VCaP (cell line): ENCODE measurements at regions not wholly inside any gene's neighbourhood (a gene's known extent, or its start where the extent isn't known, plus 50 kb on each side); places are given as distances from the start of the nearest gene placed in this dataset.
"Not testable (repeated sequence)": the region's sequence is repeated elsewhere in the genome, so short reads cannot be mapped to it uniquely, and the experiment has no call there.

Experiments
- H3K27ac ChIP-seq: fragments of 450-650 bp; 2 replicates; pipeline ENCODE4 v1.5.1; 2017
- CTCF ChIP-seq: fragments of 450-650 bp; conservative IDR thresholded peaks from 2 replicates; pipeline ENCODE4 v1.5.1; 2017; ENCODE audit warnings: mild to moderate bottlenecking, moderate library complexity

DNA sequence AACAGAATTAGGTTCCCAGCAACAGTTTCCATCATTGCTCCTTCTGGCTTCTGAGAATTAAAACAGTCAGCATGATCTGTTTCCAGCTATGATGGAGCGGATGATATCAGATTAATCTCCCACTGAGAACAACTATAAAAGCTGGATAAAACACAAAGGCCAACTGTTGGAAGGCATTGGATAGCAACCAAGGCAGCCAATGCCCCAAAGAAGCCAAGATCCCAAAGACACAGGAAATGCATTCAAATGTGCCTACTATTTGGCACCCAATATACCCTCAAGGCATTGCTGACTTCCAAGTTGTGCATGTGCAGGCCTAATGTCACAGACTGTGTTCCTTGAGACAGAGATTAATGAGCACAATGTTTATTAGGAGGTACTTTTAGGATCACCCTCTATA is 259.3 kb downstream of the ARHGAP12 start:
- no peak overlapping the region; the same call in 1 of the 2 replicates for H3K27ac ChIP-seq
- TF ChIP-seq CTCF, result no peak

DNA sequence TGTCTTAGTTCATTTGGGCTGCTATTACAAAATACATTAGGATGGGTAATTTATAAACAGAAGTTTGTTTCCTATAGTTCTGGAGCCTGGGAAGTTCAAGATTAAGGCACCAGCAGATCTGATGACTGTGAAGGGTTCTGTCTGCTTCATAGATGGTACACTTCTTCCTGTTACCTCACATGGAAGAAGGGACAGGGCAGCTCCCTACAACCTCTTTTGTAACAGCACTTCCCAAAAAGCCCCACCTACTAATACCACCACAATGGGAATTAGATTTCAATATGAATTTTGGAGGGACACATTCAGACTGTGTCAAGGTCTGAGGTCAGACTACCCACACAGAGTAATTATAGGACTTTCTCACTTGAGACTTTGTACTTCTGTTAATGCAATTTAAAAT is 260.3 kb downstream of the ARHGAP12 start:
- no peak overlapping the region for H3K27ac ChIP-seq
- TF ChIP-seq CTCF, result no peak

- not testable (repeated sequence) for H3K27ac ChIP-seq
These were observed 262.8 kb downstream of the ARHGAP12 start for GRCh38 chr10:31665764-31666279.

DNA sequence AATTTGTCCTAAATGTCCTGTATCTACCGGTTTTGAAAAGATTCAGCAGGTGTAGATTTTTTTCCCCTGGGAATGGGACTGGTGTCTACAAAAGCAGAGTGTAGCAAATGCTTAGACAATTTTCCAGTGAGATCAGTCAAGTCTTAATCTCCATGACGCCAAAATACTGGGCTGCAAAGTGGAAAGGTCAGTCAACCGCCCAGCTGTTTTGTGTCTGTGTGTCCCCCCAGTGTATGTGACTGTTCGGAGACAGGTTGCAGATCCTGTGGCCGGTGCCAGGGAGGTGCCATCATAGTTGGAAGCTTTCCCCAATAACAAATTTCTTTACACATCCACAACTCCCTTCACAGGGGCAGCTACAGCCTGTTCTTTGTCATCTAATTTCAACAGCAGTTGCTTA is 263.8 kb downstream of the ARHGAP12 start:
- TF ChIP-seq CTCF, result no peak
- H3K27ac ChIP-seq, result no peak overlapping the region

DNA sequence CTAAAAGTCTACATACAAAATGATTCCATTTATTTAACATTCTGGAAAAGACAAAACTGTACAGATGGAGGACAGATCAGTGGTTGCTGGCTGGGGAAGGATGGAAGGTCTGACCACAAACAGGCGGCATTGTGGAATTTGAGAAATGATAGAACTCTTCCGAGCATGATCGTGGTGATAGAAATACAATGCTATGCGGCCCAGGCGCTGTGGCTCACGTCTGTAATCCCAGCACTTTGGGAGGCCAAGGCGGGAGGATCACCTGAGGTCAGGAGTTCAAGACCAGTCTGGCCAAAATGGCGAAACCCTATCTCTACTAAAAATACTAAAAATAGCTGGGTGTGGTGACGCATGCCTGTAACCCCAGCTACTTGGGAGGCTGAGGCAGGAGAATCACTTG is 264.6 kb downstream of the ARHGAP12 start:
- H3K27ac ChIP-seq, result not testable (repeated sequence)

DNA sequence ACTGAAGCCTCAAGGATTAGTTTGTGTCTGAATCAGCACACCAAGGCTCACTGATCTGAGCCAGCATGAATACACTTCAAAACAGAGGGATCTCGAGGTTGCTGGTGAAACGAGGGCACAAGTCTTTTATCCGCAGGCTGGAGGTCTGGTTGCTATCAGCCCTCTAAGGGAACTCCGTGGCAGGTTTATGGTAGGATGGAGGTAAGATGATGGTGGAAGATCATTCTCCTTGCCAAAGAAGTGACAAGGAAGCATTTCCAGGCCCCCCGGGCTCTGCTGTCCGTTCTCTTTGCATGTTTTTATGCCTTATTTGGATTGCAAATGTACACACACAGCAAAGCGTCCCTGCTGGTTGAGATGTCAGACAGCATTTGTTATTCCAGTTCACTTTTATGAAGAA is 268.3 kb downstream of the ARHGAP12 start:
- no peak for TF ChIP-seq CTCF
- no peak overlapping the region for H3K27ac ChIP-seq

- no peak for TF ChIP-seq CTCF
- no peak overlapping the region for H3K27ac ChIP-seq
These were observed 269.0 kb downstream of the ARHGAP12 start for GRCh38 chr10:31659665-31660064.

- TF ChIP-seq CTCF, result no peak
- no peak overlapping the region for H3K27ac ChIP-seq
These were observed 271.2 kb downstream of the ARHGAP12 start for GRCh38 chr10:31657434-31657872.

DNA sequence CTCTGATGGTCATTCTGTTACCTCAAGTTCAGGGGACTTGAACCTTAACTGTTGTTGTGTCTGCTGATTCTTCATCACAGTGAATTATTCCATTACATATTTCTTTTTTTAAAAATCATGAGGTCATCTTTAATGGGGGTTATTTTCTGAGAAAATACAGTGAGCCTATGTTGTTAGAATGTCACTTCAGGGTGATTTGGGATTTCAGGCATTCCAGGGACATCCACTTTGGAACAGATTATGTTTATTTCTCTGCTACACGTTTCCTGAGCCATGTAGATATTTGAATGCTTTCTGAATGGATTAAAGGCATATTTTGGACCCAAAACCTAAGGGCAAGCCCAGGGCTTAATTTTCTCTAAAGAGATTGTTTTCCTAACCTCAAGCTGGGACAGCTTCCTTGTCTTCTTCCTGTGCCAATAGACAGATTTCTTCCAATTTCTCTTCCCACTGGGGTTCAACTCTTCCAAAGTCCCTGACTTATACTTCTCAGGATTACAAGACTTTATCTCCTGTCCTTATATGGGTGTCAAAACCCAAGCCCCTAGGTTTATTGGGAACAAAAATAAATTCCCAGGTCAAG is 271.7 kb downstream of the ARHGAP12 start:
- no peak for TF ChIP-seq CTCF
- no peak overlapping the region for H3K27ac ChIP-seq
